ENCODE measurements at regions not wholly inside any gene's neighbourhood (a gene's known extent, or its start where the extent isn't known, plus 50 kb on each side); places are given as distances from the start of the nearest gene placed in this dataset.

DNA sequence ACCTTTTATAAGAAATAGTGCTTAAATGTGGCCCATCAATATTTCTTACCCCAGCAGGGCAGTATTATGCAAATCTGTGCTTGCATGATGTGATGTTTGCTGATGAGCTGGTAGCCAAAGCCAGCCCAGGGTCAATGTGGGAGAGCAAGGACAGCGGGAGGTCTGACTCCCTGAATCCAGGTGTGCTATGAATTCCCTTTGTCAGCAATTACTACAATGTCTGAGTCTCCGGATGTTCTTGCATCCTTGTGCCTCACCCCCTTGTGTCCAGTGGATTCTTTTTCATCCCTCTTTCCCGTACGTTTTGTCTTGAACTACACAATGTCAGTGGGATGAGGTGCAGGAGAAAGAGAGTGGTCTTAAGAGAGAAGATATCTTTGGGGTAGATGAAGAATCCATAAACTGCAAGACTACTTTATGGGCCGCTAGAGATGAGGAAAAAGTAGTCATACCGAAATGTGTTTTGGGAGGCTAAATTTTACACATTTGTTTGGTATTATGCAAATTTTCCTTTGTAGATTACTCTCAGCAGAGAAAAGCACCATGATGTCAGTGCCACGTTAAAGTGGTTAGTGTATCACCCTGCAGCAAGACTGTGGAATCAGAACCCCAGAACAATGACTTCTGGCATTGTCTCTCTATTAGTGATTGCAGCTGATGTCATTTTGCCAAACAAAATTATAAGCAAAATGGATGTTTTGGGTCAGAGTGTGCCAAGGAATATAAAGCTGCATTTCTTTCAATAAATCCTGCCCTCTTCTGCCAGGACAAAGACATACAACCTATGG, 53.5 kb upstream of the TSHZ3 start:
- no peak for DNase-seq (ENCODE audit: low read depth)
- TF ChIP-seq CTCF (IDR thresholded peaks at IDR 0.05; ENCODE audit: low read depth, low read length, missing control alignments): no peak
- H3K4me3 ChIP-seq (ENCODE audit: low read depth, low read length): no peak overlapping the region

GRCh38 chr19:31406106-31406505, 56.9 kb upstream of the TSHZ3 start:
- no peak for TF ChIP-seq CTCF (IDR thresholded peaks at IDR 0.05; ENCODE audit: low read depth, low read length, missing control alignments)
- H3K4me3 ChIP-seq (ENCODE audit: low read depth, low read length): no peak overlapping the region
- DNase-seq (ENCODE audit: low read depth): no peak

- H3K4me3 ChIP-seq (ENCODE audit: low read depth, low read length): no peak overlapping the region
- no peak for TF ChIP-seq CTCF (IDR thresholded peaks at IDR 0.05; ENCODE audit: low read depth, low read length, missing control alignments)
- DNase-seq (ENCODE audit: low read depth): no peak
These were observed 59.4 kb upstream of the TSHZ3 start for GRCh38 chr19:31408460-31409124.

GRCh38 chr19:31413353-31413752, 64.1 kb upstream of the TSHZ3 start:
- TF ChIP-seq CTCF (IDR thresholded peaks at IDR 0.05; ENCODE audit: low read depth, low read length, missing control alignments): no peak
- H3K4me3 ChIP-seq (ENCODE audit: low read depth, low read length): no peak overlapping the region
- DNase-seq (ENCODE audit: low read depth): no peak

DNA sequence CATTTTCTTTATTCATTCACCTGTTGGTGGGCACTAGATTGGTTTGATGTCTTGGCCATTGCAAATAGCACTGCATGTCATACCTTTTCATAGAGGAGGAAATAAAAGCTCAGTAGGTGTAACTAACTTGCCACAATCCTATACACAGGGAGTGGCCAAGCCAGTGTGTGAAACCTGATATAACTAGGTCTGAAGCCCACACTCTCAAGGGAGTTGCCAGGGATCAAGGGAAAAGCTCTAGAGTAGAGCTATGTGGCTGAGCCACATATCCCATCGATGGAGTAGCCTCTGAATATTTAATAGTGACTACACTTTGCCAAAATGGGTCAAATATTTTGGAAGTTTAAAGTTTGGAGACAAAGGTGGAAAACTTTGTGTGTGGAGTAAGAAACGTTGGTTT, 66.1 kb upstream of the TSHZ3 start:
- H3K4me3 ChIP-seq (ENCODE audit: low read depth, low read length): no peak overlapping the region
- no peak for TF ChIP-seq CTCF (IDR thresholded peaks at IDR 0.05; ENCODE audit: low read depth, low read length, missing control alignments)
- DNase-seq (ENCODE audit: low read depth): no peak

DNA sequence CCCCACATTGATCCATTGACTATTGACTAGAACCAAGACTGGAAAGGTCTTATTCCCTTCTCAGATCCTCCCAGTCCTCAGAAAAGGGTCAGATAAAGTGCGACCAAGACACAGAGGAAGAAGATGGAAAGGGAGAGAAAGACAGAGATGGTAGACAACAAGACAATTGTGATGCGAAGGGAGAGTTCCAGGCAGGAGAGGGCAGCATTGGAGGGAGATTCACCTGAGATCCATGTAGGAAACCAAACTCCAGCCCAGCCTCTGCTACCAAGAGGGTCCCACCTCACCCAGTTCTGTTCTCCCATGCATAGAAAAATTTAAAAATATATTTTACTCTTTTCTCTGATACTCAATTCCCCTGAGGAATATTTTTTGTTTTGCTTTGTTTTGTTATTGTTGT, 67.3 kb upstream of the TSHZ3 start:
- H3K4me3 ChIP-seq (ENCODE audit: low read depth, low read length): no peak overlapping the region
- DNase-seq (ENCODE audit: low read depth): no peak
- no peak for TF ChIP-seq CTCF (IDR thresholded peaks at IDR 0.05; ENCODE audit: low read depth, low read length, missing control alignments)

Measured in GM12864 (cell line).